NCI-H345 treated with DMSO at 0.1 percent for 48 hours (cell line): ENCODE measurements at regions not wholly inside any gene's neighbourhood (a gene's known extent, or its start where the extent isn't known, plus 50 kb on each side); places are given as distances from the start of the nearest gene placed in this dataset.
"Not testable (repeated sequence)": the region's sequence is repeated elsewhere in the genome, so short reads cannot be mapped to it uniquely, and the experiment has no call there.

Experiments
- DNase-seq: peaks from one replicate; lab custom pipeline; 2025; ENCODE audit not compliant: unreplicated experiment; lab: John Stamatoyannopoulos, UW

GRCh38 chr16:16559179-16559740 is 180.3 kb downstream of the NPIPA7 start:
- not testable (repeated sequence) for DNase-seq

DNA sequence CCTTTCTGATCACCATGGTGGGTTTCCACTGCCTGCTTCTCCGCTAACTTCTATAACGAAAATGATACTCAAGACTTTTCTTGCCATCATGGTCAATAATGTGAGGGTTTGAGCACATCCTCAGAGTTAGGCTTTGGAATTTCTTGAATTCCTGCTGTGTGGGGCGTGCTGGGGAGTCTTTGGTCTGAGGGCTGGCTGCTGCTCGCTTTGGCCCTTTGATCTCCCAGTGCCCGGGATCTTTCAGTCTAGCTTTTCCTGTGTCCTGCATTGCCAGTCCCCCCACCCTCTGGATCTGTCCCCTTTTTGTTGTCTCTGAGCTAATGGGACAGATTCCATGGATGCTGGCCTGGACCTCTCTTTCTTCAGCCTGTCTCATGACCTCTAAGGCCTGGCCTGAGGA is 182.6 kb downstream of the NPIPA7 start:
- DNase-seq, result not testable (repeated sequence)

DNA sequence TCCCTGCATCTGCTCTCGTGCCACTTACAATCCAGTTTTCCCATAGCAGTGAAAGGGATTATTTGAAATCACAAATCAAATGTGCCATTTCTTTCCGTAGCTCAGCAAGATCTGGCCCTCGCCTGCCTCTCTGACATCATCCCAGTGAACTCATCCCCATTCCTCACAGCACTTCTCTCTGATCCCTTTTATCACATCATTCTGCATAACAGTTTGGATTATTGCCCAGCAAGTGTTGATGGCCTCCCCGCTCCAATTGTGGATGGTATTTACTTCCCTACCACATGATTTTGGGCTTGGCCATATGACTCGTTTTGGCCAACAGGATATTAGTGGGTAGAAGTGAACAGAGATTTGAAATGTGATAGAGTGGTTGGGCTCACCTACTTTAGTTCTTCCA is 185.0 kb downstream of the NPIPA7 start:
- not testable (repeated sequence) for DNase-seq

DNA sequence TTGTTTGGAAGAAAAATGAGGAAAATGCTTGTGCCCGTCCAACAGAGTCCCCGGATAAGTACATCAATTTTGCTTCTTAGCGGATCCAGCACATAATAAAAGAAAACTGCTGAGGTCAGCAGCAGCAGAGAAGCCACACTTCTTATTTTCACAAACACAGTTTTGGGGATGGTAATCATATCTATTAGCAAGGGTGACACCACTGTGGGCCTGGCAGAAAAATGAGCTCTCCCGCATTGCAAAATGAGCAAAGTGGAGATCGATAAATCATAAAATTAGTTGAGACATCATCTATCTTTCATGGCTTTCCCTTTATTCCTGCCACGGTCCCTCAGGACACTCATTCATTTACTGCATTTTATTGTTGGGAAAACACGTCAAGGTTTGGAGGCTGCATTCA is 186.4 kb downstream of the NPIPA7 start:
- not testable (repeated sequence) for DNase-seq

DNA sequence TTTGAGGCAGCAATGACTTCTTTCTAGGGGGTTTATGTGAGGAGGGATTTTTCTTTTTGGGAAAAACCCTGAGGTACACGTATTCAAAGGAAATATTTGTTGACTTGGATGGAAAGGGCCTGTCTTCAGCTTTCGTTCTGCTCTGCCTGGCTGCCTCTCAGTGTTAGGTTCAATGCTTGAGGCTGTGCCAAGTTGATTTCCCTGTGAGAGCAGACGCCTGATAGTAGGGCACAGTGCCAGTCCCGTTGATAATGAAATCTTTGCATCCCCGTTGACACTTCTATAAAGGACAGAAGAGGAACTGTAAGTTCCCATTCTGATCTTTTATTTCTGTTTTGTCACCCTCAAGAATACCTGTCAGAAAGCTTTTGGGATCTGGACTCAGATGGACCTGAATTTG is 191.1 kb downstream of the NPIPA7 start:
- peak; percentile 40 for DNase-seq

GRCh38 chr16:16570874-16571273 is 191.9 kb downstream of the NPIPA7 start:
- not testable (repeated sequence) for DNase-seq

GRCh38 chr16:16572130-16572774 is 193.3 kb downstream of the NPIPA7 start:
- DNase-seq, result not testable (repeated sequence)

GRCh38 chr16:16577062-16577461 is 198.1 kb downstream of the NPIPA7 start:
- DNase-seq, result not testable (repeated sequence)

DNA sequence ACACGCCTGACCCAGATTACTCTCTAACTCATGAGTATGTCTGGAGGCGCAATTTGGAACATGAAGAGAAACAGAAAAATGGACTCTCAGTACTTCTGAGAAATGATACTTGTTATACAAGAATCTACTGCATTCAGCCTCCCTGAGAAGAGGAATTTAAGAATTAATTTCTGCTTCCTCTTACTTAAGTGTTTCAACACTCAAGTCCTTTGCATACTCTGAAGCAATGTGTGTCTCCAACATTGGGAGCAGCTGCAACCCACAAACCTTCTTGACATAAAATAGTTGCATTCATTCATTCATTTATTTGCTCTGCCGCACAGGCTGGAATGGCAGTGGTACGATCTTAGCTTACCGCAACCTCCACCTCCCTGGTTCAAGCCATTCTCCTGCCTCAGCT is 199.8 kb downstream of the NPIPA7 start:
- DNase-seq, result no peak

DNA sequence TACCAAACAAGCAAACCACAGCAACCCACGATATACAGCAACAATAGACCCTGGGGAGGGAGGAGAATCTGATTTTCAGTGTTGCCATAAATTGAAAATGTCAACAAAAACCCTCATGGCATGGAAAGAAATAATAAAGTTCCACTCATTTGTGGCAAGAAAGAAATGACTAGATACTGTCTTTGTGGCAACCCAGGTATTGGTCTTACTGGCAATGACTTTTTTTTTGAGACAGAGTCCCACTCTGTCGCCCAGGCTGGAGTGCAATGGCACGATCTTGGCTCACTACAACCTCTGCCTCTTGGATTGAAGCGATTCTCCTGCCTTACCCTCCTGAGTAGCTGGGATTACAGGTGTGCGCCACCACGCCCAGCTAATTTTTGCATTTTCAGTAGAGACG is 204.0 kb downstream of the NPIPA7 start:
- DNase-seq, result not testable (repeated sequence)

DNA sequence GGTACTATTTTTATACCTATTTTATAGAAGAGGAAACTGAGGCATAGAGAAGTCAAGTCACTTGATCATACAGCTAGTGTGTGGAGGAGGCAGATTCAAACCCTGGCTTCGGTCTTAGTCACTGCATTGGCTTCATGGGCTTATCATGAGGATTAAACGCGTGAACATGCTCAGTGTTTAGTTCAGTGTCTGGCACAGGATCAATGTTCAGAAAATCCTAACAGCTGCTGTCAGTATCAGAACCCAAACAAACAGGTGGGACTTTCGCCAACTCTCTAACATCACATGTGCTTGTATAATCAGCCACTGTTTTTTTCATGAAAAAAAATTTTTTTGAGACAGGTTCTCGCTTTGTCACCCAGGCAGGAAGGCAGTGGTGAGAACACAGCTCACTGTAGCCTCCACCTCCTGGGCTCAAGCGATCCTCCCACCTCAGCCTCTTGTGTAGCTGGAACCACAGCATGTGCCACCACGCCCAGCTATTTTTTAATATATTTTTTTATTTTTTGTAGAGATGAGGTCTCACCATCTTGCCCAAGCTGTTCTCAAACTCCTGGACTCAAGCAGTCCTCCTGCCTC is 207.2 kb downstream of the NPIPA7 start:
- not testable (repeated sequence) for DNase-seq

DNA sequence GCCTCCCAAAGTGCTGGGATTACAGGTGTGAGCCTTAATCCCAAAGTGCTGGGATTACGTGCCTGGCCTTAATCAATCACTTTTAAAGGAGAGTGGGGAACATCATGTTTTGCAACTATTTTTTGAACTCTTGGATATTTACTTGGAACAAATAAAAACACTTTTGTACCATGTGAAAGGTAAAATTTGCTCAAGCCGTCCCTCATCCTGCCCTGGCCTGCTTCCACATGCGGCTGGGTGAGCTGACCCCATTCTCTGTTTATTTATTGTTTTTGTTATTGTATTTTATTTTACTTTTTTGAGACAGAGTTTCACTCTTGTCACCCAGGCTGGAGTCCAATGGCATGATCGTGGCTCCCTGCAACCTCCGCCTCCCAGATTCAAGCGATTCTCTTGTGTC is 208.0 kb downstream of the NPIPA7 start:
- DNase-seq, result not testable (repeated sequence)

- not testable (repeated sequence) for DNase-seq
Measured at GRCh38 chr16:16588436-16588835, 209.5 kb downstream of the NPIPA7 start.

DNA sequence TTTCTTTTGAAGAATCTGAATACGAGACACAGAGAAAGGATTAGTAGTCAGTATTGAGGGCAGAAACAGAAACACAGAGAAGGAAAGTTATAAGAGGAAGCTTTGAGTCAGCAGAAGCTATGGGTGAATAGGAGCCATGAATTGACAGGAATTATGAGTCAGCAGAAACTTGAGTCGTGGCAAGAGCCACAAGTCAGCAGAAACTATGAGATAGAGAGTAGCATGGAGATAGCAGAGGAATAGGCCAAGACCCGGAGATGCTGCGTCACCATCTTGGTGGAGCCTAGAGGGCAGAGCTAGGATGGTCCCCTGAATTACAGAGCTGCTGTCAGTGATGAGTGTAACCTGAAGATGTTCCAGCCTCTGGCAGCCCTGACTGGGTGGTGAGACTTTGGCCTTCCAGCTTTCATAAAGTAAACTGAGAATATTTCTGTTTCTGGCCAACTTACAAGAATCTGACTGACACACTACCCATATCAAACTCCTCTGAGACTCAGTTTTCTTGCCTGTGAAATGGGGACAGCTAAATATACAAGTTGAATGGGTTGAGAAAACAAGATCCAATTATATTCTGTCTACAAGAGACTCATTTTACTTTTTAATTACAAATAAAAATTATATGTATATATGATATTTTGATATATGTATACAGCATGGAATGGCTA is 211.8 kb downstream of the NPIPA7 start:
- DNase-seq, result not testable (repeated sequence)

GRCh38 chr16:16593156-16593863 is 214.4 kb downstream of the NPIPA7 start:
- not testable (repeated sequence) for DNase-seq

- DNase-seq, result not testable (repeated sequence)
Measured at GRCh38 chr16:16595029-16595718, 216.2 kb downstream of the NPIPA7 start.

- not testable (repeated sequence) for DNase-seq
Measured at GRCh38 chr16:16601239-16601638, 222.3 kb downstream of the NPIPA7 start.

DNA sequence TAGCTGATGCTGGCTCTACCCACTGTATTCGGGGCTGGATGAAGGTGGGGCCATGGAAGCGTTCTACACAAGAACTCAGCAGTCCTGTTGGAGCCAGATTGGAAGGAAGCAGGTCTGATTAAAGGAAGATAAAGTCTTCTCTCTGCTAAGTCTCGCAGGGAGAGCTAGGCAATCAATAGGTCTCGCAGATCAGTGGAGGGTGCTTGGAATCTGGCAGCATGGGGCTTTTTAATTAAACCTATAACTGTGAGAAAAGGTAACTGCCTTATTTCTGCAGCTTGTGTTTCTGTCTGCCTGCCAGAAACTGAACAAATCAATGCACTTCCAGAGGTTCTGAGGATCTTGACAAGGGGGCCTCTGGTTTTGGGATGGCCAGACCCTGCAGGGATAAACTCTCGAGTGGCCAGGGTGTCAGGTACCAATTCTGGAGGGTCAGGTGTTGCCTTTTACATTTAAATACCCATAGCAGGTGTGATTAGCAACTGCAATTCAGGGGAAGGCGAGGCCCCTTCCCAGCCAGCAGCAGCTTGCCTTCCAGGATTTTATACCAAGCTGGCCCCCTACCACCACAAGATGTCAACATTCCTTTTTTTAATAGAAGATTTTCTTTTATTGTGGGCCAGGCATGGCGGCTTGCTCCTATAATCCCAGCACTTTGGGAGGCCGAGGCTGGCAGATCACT is 228.6 kb downstream of the NPIPA7 start:
- not testable (repeated sequence) for DNase-seq

DNA sequence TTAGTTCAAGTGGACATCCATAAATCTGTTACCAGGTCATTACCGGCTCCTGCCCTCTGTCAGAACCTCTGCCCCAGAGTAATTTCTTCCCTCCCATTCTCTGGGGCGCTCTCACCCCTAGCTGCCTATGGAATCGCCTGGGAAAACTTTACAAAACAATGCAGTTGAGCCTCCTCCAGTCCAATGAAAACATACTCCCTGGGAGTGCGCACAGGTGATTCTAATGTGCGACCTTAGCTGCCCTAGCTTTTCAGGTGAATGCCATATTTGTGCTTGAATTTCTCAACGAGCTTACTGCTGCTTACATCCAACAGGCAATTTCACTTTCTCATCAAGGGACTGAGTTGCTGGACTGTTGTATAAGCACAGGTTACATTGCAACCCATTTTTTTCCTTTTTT is 230.7 kb downstream of the NPIPA7 start:
- not testable (repeated sequence) for DNase-seq

- not testable (repeated sequence) for DNase-seq
Measured at GRCh38 chr16:16610389-16610967, 231.5 kb downstream of the NPIPA7 start.
